DOHH2 (cell line): ENCODE measurements at regions not wholly inside any gene's neighbourhood (a gene's known extent, or its start where the extent isn't known, plus 50 kb on each side); places are given as distances from the start of the nearest gene placed in this dataset.

Experiments used
- H3F3A ChIP-seq: fragments of 200-600 bp; sonication (generic), shearing (Covaris generic); 2 replicates; pipeline ENCODE4 v1.6.0; 2016; ENCODE audit warnings: antibody characterized with exemption, mild to moderate bottlenecking; ENCODE audit not compliant: control insufficient read depth, insufficient read depth
- H3K27ac ChIP-seq: fragments of 200-600 bp; sonication (generic); 2 replicates; pipeline ENCODE4 v1.5.1; 2014; ENCODE audit warnings: low read depth, mild to moderate bottlenecking, low read length, moderate library complexity
- H3K27me3 ChIP-seq: fragments of 200-600 bp; sonication (generic); 2 replicates; pipeline ENCODE4 v1.6.1; 2014; ENCODE audit warnings: mild to moderate bottlenecking, low read length, mixed read lengths; ENCODE audit not compliant: control insufficient read depth
- H3K36me3 ChIP-seq: fragments of 200-600 bp; sonication (generic); 2 replicates; pipeline ENCODE4 v1.6.1; 2014; ENCODE audit warnings: mild to moderate bottlenecking, low read length, moderate library complexity, mixed read lengths; ENCODE audit not compliant: control insufficient read depth
- H3K4me1 ChIP-seq: fragments of 200-600 bp; sonication (generic); 2 replicates; pipeline ENCODE4 v1.6.1; 2014; ENCODE audit warnings: mild to moderate bottlenecking, low read length, mixed read lengths; ENCODE audit not compliant: control insufficient read depth
- H3K4me2 ChIP-seq: fragments of 200-600 bp; sonication (generic); 2 replicates; pipeline ENCODE4 v1.6.0; 2014; ENCODE audit warnings: mild to moderate bottlenecking, low read length, moderate library complexity
- H3K4me3 ChIP-seq: fragments of 200-600 bp; sonication (generic); 2 replicates; pipeline ENCODE4 v1.5.1; 2014; ENCODE audit warnings: mild to moderate bottlenecking, low read length, mixed read lengths
- H3K79me2 ChIP-seq: fragments of 200-600 bp; sonication (generic); 2 replicates; pipeline ENCODE4 v1.6.1; 2014; ENCODE audit warnings: mild to moderate bottlenecking, low read length, mixed read lengths; ENCODE audit not compliant: control insufficient read depth
- H3K9me2 ChIP-seq: fragments of 200-600 bp; sonication (generic); replicated peaks from 2 replicates; pipeline ENCODE4 v1.6.1; 2014; ENCODE audit warnings: mild to moderate bottlenecking, low read length, mixed read lengths; ENCODE audit not compliant: control insufficient read depth
- H3K9me3 ChIP-seq: fragments of 200-600 bp; sonication (generic); 2 replicates; pipeline ENCODE4 v1.6.1; 2014; ENCODE audit warnings: antibody characterized with exemption, low read length, mixed read lengths; ENCODE audit not compliant: control insufficient read depth, insufficient read depth
- H4K20me1 ChIP-seq: fragments of 200-600 bp; sonication (generic); 2 replicates; pipeline ENCODE4 v1.6.0; 2014; ENCODE audit warnings: low read depth, mild to moderate bottlenecking, antibody characterized with exemption, low read length, moderate library complexity; ENCODE audit not compliant: control insufficient read depth, insufficient read depth
- EZH2phosphoT487 ChIP-seq: fragments of 200-600 bp; sonication (generic); IDR thresholded peaks from 2 replicates; pipeline ENCODE4 v1.6.1; 2017; ENCODE audit warnings: borderline replicate concordance, mild to moderate bottlenecking, antibody characterized with exemption, low read length, moderate library complexity, mixed read lengths
- TF ChIP-seq, protein P1 (sequence below): fragments of 200-600 bp; sonication (generic); IDR thresholded peaks from one replicate; pipeline ENCODE4 v1.5.1; 2014; ENCODE audit warnings: antibody characterized with exemption, mild to moderate bottlenecking, low read depth, low read length; ENCODE audit not compliant: poor library complexity, severe bottlenecking

DNA sequence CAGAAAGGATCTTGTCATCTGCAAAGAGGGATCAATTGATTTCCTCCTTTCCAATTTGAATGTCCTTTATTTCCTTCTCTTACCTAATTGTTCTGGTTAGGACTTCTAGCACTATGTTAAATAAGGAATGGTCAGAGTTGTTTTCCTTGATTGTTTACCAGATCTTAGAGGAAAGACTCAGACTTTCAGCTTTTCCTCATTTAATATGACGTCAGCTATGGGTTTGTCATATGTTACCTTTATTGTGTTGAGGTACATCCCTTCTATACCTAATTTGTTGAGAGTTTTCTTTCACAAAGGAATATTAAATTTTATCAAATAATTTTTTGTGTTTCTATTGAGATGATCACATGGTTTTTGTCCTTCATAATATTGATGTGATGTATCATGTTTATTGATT, 656.5 kb upstream of the GRAMD2B start:
- H3K9me2 ChIP-seq, result no peaks in the 10 kb centered on the region
- no peak overlapping the region for H3K27ac ChIP-seq

DNA sequence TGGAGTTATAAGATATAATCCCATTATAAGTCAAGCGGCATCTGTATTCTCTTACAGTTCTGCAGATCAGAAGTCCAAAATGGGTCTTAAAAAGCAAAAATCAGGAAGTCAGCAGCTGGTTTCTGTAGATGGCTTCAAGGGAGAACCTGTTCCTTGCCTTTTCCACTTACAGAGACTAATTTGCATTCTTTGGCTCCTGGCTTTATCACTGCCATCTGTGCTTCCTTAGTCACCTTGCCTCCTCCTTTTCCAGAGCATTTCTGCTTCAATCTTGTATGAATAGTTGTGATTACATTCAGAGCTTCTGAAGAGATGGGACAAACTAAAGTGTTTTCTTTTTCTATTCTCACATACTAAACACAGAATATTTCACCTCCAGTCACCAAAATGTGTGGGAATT, 647.3 kb upstream of the GRAMD2B start:
- Histone ChIP-seq H3K4me1 (no peaks in the 10 kb centered on the region), H3F3A (no peaks in the 10 kb centered on the region), H3K27ac (no peak overlapping the region), H3K4me2 (no peak overlapping the region), H3K9me3 (no peaks in the 10 kb centered on the region), H4K20me1 (no peaks in the 10 kb centered on the region), H3K36me3 (no peaks in the 10 kb centered on the region), H3K4me3 (no peak overlapping the region), H3K9me2 (no peaks in the 10 kb centered on the region), H3K79me2 (no peaks in the 10 kb centered on the region), H3K27me3 (no peaks in the 10 kb centered on the region)
- TF ChIP-seq EZH2phosphoT487, result no peak
- TF ChIP-seq, protein P1, sequence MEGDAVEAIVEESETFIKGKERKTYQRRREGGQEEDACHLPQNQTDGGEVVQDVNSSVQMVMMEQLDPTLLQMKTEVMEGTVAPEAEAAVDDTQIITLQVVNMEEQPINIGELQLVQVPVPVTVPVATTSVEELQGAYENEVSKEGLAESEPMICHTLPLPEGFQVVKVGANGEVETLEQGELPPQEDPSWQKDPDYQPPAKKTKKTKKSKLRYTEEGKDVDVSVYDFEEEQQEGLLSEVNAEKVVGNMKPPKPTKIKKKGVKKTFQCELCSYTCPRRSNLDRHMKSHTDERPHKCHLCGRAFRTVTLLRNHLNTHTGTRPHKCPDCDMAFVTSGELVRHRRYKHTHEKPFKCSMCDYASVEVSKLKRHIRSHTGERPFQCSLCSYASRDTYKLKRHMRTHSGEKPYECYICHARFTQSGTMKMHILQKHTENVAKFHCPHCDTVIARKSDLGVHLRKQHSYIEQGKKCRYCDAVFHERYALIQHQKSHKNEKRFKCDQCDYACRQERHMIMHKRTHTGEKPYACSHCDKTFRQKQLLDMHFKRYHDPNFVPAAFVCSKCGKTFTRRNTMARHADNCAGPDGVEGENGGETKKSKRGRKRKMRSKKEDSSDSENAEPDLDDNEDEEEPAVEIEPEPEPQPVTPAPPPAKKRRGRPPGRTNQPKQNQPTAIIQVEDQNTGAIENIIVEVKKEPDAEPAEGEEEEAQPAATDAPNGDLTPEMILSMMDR, result no peak

More for the DNA sequence above, 656.5 kb upstream of the GRAMD2B start:
- Histone ChIP-seq H3K9me3 (no peaks in the 10 kb centered on the region), H3F3A (no peaks in the 10 kb centered on the region), H3K36me3 (no peaks in the 10 kb centered on the region), H3K4me1 (no peaks in the 10 kb centered on the region), H3K79me2 (no peaks in the 10 kb centered on the region), H3K4me3 (no peak overlapping the region), H3K27me3 (no peaks in the 10 kb centered on the region), H4K20me1 (no peaks in the 10 kb centered on the region), H3K4me2 (no peak overlapping the region)
- TF ChIP-seq EZH2phosphoT487, result no peak
- TF ChIP-seq, protein P1, result no peak

DNA sequence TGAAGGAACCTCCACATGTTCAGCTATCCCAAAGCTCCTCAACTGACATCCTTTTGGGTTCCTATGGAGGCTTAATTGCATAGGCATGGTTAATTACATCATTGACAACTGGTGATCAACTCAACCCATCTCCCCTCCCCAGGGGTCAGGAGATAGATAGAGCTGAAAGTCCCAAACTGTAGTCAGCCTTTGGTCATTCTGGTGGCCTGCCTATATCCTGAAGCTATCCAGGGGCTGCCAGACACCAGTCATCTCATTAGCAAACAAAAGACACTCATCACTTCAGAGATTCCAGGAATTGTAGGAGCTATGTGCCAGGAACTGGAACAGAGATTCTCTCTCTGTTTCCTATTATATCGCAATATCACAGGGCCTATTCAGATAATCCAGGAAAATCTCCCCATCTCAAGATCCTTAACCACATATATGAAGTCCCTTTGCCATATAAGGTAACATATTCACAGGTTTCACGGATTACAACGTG, 646.5 kb upstream of the GRAMD2B start:
- H3K9me3 ChIP-seq, result no peaks in the 10 kb centered on the region
- H3K9me2 ChIP-seq, result no peaks in the 10 kb centered on the region
- H3K4me2 ChIP-seq, result no peak overlapping the region
- H3K27me3 ChIP-seq, result no peaks in the 10 kb centered on the region
- H3K36me3 ChIP-seq, result no peaks in the 10 kb centered on the region
- no peak overlapping the region for H3K4me3 ChIP-seq
- no peaks in the 10 kb centered on the region for H3F3A ChIP-seq
- no peak overlapping the region for H3K27ac ChIP-seq
- no peaks in the 10 kb centered on the region for H3K79me2 ChIP-seq
- TF ChIP-seq, protein P1, result no peak
- no peak for TF ChIP-seq EZH2phosphoT487
- no peaks in the 10 kb centered on the region for H3K4me1 ChIP-seq
- no peaks in the 10 kb centered on the region for H4K20me1 ChIP-seq
